ENCODE measurements at regions not wholly inside any gene's neighbourhood (a gene's known extent, or its start where the extent isn't known, plus 50 kb on each side); places are given as distances from the start of the nearest gene placed in this dataset.

GRCh38 chr1:214847071-214847810, 235.3 kb upstream of the KCNK2 start:
- TF ChIP-seq, protein P1, sequence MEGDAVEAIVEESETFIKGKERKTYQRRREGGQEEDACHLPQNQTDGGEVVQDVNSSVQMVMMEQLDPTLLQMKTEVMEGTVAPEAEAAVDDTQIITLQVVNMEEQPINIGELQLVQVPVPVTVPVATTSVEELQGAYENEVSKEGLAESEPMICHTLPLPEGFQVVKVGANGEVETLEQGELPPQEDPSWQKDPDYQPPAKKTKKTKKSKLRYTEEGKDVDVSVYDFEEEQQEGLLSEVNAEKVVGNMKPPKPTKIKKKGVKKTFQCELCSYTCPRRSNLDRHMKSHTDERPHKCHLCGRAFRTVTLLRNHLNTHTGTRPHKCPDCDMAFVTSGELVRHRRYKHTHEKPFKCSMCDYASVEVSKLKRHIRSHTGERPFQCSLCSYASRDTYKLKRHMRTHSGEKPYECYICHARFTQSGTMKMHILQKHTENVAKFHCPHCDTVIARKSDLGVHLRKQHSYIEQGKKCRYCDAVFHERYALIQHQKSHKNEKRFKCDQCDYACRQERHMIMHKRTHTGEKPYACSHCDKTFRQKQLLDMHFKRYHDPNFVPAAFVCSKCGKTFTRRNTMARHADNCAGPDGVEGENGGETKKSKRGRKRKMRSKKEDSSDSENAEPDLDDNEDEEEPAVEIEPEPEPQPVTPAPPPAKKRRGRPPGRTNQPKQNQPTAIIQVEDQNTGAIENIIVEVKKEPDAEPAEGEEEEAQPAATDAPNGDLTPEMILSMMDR (IDR thresholded peaks at IDR 0.05; ENCODE audit: low read depth, low read length), result no peak

DNA sequence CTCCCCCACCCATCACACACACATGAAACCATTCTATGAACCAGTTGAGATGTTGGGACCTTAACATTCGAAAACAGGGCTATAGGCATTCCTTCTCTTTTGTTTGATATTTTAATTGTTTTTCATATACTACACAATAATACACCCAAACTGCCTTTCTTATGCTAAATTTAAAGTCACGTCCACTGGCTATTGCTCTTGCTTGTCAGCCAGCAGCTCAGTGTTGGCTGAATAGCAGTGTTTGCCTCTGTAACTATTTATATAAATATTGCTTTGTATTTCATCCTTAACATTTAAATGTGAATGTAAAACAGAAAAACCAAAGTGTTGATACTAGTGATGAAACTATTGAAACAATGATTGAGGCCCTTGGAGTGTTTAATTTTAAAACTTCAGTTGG, 234.4 kb upstream of the KCNK2 start:
- TF ChIP-seq, protein P1 (IDR thresholded peaks at IDR 0.05; ENCODE audit: low read depth, low read length), result no peak
- H3K4me3 ChIP-seq (ENCODE audit: low read depth, low read length), result no peak overlapping the region

More at GRCh38 chr1:214847071-214847810, 235.3 kb upstream of the KCNK2 start:
- H3K4me3 ChIP-seq (ENCODE audit: low read depth, low read length), result no peak overlapping the region

DNA sequence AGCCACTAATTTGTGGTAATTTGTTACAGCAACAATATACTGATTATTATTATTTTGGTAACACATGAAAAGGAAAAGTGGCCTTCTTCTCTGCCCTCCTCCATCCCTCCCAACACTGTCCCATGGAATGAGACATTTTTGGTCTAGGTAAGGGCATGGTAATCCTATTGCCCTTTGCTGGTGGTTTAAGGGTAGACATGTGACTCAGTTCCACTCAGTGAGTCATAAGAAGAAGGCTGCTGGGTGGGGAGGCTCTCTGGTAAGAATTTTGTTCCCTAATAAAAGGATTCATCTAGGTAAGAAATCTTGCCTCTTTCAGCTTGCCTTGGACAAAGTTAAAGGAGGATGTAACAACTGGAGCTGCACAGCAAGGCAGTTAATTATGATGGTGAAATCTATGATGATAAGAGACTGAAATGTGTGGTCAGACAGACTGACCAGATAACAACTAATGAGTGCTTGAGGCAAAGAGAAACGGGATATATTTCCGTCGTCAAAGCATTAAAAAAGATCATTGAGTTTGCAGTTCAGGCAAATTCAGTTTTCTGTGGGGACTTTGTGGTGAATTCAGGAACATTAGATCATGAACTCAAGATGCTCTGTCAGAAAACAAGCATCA, 232.0 kb upstream of the KCNK2 start:
- TF ChIP-seq, protein P1 (IDR thresholded peaks at IDR 0.05; ENCODE audit: low read depth, low read length), result no peak
- no peak overlapping the region for H3K4me3 ChIP-seq (ENCODE audit: low read depth, low read length)

DNA sequence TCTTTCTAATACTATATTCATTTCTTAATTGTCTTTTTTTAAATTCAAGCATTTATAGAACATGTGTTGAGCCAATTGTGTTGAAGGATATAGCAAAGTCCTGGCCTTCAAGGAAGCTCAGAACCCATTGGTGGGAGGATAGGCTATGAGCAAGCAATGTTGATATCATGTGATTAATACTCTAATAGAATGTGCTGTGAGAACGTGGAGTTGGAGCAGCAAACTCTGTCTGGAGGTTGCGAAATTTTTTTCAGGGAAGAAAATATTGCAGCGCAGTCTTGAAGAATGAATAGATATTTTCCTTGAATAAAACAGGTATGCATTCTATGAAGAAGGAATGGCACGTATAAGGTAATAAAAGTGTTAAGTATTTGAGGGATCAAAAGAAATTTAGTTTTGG, 229.2 kb upstream of the KCNK2 start:
- no peak overlapping the region for H3K4me3 ChIP-seq (ENCODE audit: low read depth, low read length)
- TF ChIP-seq, protein P1 (IDR thresholded peaks at IDR 0.05; ENCODE audit: low read depth, low read length), result no peak

GRCh38 chr1:214854126-214854875, 228.2 kb upstream of the KCNK2 start:
- TF ChIP-seq, protein P1 (IDR thresholded peaks at IDR 0.05; ENCODE audit: low read depth, low read length), result no peak

GRCh38 chr1:214856843-214857242, 225.7 kb upstream of the KCNK2 start:
- TF ChIP-seq, protein P1 (IDR thresholded peaks at IDR 0.05; ENCODE audit: low read depth, low read length), result no peak
- no peak overlapping the region for H3K4me3 ChIP-seq (ENCODE audit: low read depth, low read length)

More at GRCh38 chr1:214854126-214854875, 228.2 kb upstream of the KCNK2 start:
- no peak overlapping the region for H3K4me3 ChIP-seq (ENCODE audit: low read depth, low read length)

Data from WI38 (cell line).